ENCODE measurements at regions not wholly inside any gene's neighbourhood (a gene's known extent, or its start where the extent isn't known, plus 50 kb on each side); places are given as distances from the start of the nearest gene placed in this dataset.
A peak's percentile ranks its signal among the peaks of the same experiment; 100 is the strongest.

DNA sequence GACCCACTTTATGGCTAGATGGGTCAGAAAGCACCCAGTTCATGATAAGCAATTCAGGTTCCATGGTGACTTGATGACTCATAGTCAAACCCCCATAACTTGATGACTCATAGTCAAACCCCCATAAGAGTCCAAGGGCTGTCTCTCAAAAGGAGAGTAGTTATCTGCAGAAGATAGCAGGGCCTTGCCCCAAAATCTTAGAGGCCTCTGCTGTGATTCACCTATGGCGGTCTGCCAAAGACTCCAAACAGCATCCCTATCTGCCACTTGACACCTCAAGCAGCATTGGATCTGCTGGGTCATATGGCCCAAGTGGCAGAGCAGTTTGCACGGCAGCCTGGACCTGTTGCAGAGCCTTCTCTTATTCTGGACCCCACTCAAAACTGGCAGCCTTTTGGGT is 395.2 kb upstream of the KIF2A start:
- no peak for DNase-seq (ENCODE audit: low read depth)

- DNase-seq (ENCODE audit: low read depth) = no peak
Measured at GRCh38 chr5:61912559-61912958, 393.4 kb upstream of the KIF2A start.

DNA sequence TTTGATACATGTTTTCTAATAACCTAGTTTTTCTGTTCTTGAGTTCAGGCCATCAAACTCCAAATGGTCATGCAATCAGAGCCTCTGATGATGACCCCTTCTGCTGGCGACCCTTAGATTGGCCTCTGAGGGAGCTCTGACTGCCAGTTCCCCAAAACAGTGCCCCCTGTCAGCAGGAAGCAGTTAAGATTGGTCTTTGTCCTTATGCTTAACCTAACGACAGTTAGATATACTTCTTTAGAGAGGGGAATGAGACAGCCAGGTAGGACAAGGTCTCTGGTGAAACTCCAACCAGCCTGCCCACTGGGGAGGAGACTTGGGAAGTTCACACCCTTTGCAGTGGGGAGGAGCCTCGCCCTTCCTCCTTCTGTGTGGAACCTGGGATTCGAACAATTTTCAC is 390.4 kb upstream of the KIF2A start:
- no peak for DNase-seq (ENCODE audit: low read depth)

- DNase-seq (ENCODE audit: low read depth) = no peak
Measured at GRCh38 chr5:61916621-61917620, 389.1 kb upstream of the KIF2A start.

- DNase-seq (ENCODE audit: low read depth) = no peak
Measured at GRCh38 chr5:61918611-61919010, 387.4 kb upstream of the KIF2A start.

DNA sequence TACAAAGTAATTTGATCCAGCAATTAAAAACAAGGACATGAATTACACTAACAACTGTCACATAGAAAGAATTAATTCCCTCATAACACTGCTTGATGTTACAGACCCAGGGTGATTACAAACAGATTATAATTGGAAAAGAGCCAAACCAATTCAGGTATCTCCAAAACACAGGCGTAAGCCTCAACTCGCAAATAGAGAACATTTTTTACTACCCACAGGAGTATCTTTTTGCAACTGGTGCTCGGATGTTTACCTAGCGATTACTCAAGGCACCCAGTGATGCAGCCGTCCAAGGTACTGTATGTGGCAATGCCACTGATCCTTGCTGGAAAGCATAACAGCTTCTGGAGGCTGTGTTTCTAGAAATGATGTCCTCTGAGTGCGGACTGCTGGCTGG is 386.1 kb upstream of the KIF2A start:
- no peak for DNase-seq (ENCODE audit: low read depth)

DNA sequence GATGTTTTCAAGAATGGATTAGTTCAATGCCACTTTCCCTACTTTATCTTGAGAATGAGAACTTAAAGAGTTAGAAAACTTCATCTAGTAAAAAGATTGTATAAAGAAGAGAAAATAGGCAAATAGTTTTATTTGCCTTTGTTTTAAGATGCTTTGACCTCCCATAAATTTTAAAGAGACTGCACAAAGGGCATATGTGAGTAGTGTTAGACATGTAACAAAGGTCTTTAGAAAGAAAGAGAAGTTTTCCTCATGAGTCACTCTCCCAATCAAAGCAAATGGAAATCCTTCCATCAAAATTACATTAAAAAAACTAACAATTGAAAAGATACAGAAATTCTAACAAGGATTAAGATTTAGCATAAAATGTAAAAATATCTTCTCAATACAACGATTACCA is 381.8 kb upstream of the KIF2A start:
- DNase-seq (ENCODE audit: low read depth) = no peak

- no peak for DNase-seq (ENCODE audit: low read depth)
Measured at GRCh38 chr5:61926911-61927310, 379.1 kb upstream of the KIF2A start.

DNA sequence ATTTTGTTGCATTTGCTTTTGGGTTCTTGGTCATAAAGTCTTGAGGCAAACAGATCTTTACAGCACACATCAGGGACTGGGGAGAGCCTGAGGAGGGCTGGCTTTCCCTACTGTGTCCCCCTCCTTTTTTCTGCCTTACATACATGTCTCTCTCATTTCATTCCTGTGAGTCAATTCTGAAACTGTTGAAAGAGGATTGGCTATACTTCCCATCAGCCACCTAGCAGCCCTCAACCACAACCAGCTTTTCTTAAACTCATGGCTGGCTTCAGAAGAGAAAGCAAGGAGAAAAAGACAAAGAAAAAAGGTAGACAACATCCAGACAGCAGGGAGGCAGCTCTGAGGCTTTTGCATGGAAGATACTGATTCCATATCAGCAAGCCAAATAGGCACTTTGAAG is 374.8 kb upstream of the KIF2A start:
- DNase-seq (ENCODE audit: low read depth) = no peak

DNA sequence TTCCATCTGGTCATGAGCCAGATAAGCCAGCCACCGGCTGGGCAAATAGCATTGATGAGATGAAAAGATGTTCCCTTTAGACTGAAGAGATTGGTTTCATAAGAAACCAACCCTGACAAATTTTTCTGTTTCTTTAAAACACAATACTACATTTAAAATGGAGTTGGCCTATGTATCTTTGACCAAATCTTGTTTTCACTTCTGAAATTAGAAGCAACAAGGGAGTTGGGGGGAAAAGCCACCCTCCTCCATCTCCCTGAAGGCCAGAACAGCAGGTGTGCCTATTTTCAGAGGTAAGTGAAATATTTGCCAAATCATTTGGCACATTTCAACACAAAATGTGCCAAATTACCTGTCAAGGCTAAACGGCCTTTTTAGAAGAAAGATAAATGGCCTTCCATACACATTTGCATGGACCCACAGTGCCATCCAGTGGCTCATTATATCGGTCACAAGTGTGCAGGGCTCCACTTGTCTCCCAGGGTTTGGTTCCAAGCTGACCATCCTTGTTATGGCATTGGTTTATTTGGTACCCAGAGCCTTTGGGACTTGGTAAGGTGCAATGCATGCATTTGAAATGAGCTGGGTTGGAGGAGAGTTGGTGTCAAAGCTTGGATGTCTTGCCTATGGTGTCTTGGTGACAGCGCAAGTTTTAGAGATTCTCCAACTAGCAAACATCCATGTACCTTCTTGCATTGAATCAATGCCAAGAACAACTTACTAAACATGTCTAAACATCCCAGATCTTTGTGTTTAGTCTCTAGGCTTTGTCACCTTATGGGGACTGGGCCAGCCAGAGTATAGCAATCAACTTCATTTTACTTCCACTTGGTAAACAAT is 372.0 kb upstream of the KIF2A start:
- peak; percentile 6 for DNase-seq (ENCODE audit: low read depth)

DNA sequence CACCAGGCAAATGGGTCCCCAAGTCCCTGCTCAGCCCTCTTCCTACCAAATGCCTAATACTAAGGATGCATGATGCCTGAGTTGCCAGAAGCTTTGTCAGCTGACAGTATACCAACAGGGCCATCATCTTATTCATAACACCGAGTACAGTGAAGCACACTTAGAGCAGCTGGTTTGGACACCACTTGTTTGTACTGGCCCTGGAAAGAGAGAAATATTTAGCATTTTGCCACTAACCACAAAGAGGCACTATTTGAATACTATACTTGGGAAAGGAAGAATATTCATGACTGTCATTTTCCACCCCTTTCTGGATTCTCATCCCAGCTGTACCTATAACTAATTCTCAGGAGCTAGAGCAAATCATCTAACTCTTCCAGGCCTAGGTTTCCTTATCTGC is 364.4 kb upstream of the KIF2A start:
- no peak for DNase-seq (ENCODE audit: low read depth)

- no peak for DNase-seq (ENCODE audit: low read depth)
Measured at GRCh38 chr5:61942462-61943049, 363.4 kb upstream of the KIF2A start.

- DNase-seq (ENCODE audit: low read depth) = no peak
Measured at GRCh38 chr5:61943713-61944112, 362.3 kb upstream of the KIF2A start.

GRCh38 chr5:61948151-61948550 is 357.9 kb upstream of the KIF2A start:
- no peak for DNase-seq (ENCODE audit: low read depth)

DNA sequence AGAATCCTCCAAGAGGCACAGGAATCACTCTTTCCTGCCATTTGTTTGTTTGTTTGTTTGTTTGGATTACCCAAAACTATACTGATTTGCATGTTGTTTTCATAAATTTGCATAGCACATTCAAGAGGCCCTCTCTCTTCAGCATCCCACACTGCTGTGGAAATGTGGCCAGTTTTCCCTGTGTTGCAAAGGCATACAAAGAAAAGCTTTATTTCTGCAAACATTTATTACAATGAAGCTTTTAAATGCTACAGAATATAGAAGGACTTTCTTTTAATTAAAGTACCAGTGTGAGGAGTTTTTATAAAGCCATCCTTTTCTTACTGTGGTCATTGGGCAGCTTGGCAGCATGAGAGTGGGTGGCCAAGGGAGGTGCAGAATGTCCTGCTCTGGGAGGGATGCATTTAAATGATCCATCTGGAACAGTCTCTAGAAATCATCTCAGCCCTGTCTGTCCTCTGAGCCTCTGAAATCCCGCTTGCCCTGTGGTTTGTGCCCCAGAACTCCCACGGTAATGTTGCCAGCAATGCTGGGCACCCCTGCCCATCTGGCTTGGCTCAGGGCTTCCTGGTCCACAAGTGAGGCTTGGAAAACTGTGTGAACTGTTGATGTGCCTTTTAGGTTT is 356.8 kb upstream of the KIF2A start:
- DNase-seq (ENCODE audit: low read depth) = no peak

- DNase-seq (ENCODE audit: low read depth) = no peak
Measured at GRCh38 chr5:61949679-61950435, 356.1 kb upstream of the KIF2A start.

- no peak for DNase-seq (ENCODE audit: low read depth)
Measured at GRCh38 chr5:61951295-61951694, 354.7 kb upstream of the KIF2A start.

GRCh38 chr5:61953913-61954312 is 352.1 kb upstream of the KIF2A start:
- DNase-seq (ENCODE audit: low read depth) = no peak

GRCh38 chr5:61964201-61964600 is 341.8 kb upstream of the KIF2A start:
- DNase-seq (ENCODE audit: low read depth) = no peak

- no peak for DNase-seq (ENCODE audit: low read depth)
Measured at GRCh38 chr5:61965069-61965468, 340.9 kb upstream of the KIF2A start.

GRCh38 chr5:61965490-61965889 is 340.5 kb upstream of the KIF2A start:
- no peak for DNase-seq (ENCODE audit: low read depth)

Measured in activated T-cell treated with anti-CD3 and anti-CD28 coated beads for 48 hours (primary cell).